Coronary artery (tissue), 2 donors: ENCODE measurements at regions not wholly inside any gene's neighbourhood (a gene's known extent, or its start where the extent isn't known, plus 50 kb on each side); places are given as distances from the start of the nearest gene placed in this dataset.

Experiments used
- DNase-seq: peaks from one replicate; pipeline ENCODE4 v3.0.0-alpha.2; 2017; ENCODE audit warnings: low spot score
- H3K27ac ChIP-seq, 2 donors: fragments of 200-600 bp; sonication (generic); one replicate each; pipeline ENCODE4 v1.5.1; 2016 to 2019
- H3K4me3 ChIP-seq: fragments of 200-600 bp; sonication (generic); 2 replicates; pipeline ENCODE4 v1.5.1; 2016; ENCODE audit warnings: mild to moderate bottlenecking, moderate library complexity
- CTCF ChIP-seq: fragments of 200-600 bp; sonication (generic); IDR thresholded peaks from one replicate; pipeline ENCODE4 v1.5.1; 2019; ENCODE audit warnings: antibody characterized with exemption

- no peak for DNase-seq
- no peak overlapping the region for H3K27ac ChIP-seq
- H3K4me3 ChIP-seq: no peak overlapping the region
- TF ChIP-seq CTCF: no peak
Observed at GRCh38 chr3:181578743-181579142, 133.0 kb upstream of the SOX2 start.

DNA sequence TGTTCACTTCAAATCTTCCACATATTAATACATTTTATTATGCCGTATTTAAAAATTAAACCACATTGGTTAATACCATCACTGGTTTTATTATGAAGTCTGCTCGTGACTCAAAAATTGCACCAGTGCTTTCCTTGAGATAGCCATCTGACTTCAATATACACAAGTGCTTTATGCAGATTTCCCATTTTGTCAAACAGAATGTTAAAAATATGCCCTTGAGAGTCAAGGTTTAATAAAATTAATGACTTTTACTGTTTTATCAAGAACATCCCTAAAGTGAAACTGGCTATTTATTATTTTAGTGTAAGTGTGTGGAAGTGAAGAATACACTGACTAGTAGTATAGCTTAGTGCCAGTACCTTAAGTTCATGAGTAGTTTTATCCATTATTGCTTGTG is 139.3 kb upstream of the SOX2 start:
- H3K4me3 ChIP-seq: no peak overlapping the region
- DNase-seq: no peak
- no peak for TF ChIP-seq CTCF
- no peak overlapping the region for H3K27ac ChIP-seq

GRCh38 chr3:181570472-181570871 is 141.3 kb upstream of the SOX2 start:
- Histone ChIP-seq H3K4me3 (no peak overlapping the region), H3K27ac (no peak overlapping the region)
- TF ChIP-seq CTCF: no peak

GRCh38 chr3:181569356-181569940 is 142.3 kb upstream of the SOX2 start:
- Histone ChIP-seq H3K27ac (no peak overlapping the region), H3K4me3 (no peak overlapping the region)
- DNase-seq: no peak
- no peak for TF ChIP-seq CTCF

More at GRCh38 chr3:181570472-181570871, 141.3 kb upstream of the SOX2 start:
- no peak for DNase-seq

DNA sequence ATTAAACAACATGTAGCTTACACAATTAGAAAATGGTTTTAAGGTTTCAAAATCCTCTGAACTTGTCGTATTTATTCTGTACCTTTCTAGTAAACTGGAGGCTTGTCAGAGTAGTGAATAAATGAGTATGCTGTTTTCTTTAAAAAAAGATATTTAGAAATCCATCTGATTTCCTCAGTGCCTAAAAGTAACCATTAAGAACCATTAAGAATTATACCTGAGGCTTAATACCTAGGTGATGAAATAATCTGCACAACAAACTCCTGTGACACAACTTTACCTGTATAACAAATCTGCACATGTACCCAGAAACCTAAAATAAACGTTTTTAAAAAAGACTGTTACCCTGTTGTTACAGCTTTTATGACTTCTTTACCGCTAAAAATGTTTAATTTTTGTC is 143.0 kb upstream of the SOX2 start:
- H3K4me3 ChIP-seq: no peak overlapping the region
- TF ChIP-seq CTCF: no peak
- DNase-seq: no peak
- H3K27ac ChIP-seq: no peak overlapping the region

DNA sequence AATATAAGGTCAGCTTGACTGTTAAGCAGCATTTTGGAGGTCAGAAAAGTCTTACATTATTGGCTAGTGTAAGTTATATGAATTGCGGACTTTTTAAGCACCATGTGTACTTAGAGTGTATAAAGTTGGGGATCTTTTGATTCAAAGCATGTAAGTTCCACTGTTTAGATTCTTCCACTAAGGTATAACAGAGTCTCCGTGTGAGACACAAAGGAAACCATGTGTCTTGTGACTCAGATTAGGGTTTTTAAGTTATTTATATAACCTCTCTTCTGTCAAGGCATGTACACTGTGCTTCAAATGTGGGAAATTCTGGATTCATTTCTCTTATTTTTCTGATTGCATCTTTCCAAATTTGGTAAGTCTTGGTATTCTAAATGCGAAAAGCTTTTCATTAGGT is 143.5 kb upstream of the SOX2 start:
- Histone ChIP-seq H3K4me3 (no peak overlapping the region), H3K27ac (no peak overlapping the region)
- no peak for TF ChIP-seq CTCF
- no peak for DNase-seq

GRCh38 chr3:181567311-181568075 is 144.2 kb upstream of the SOX2 start:
- no peak overlapping the region for H3K4me3 ChIP-seq
- no peak for DNase-seq
- no peak for TF ChIP-seq CTCF
- H3K27ac ChIP-seq: no peak overlapping the region
